ENCODE measurements at regions not wholly inside any gene's neighbourhood (a gene's known extent, or its start where the extent isn't known, plus 50 kb on each side); places are given as distances from the start of the nearest gene placed in this dataset.
"Not testable (repeated sequence)": the region's sequence is repeated elsewhere in the genome, so short reads cannot be mapped to it uniquely, and the experiment has no call there.

- not testable (repeated sequence) for DNase-seq
Measured at GRCh38 chr10:91003379-91003778, 82.5 kb upstream of the ANKRD1 start.

- DNase-seq: not testable (repeated sequence)
Measured at GRCh38 chr10:91005276-91005675, 84.4 kb upstream of the ANKRD1 start.

- peak; percentile 11 for DNase-seq
Measured at GRCh38 chr10:91006001-91006751, 85.3 kb upstream of the ANKRD1 start.

GRCh38 chr10:91006752-91007346, 86.0 kb upstream of the ANKRD1 start:
- DNase-seq: no peak

GRCh38 chr10:91007655-91008054, 86.8 kb upstream of the ANKRD1 start:
- DNase-seq: no peak

GRCh38 chr10:91009121-91009520, 88.2 kb upstream of the ANKRD1 start:
- DNase-seq: no peak

GRCh38 chr10:91010952-91011351, 90.1 kb upstream of the ANKRD1 start:
- no peak for DNase-seq

- no peak for DNase-seq
Measured at GRCh38 chr10:91012502-91012901, 91.6 kb upstream of the ANKRD1 start.

GRCh38 chr10:91013985-91014384, 93.1 kb upstream of the ANKRD1 start:
- no peak for DNase-seq

- no peak for DNase-seq
Measured at GRCh38 chr10:91017198-91017597, 96.3 kb upstream of the ANKRD1 start.

- DNase-seq: no peak
Measured at GRCh38 chr10:91021901-91022300, 101.0 kb upstream of the ANKRD1 start.

GRCh38 chr10:91022390-91022789, 101.5 kb upstream of the ANKRD1 start:
- DNase-seq: no peak

- peak; percentile 59 for DNase-seq
Measured at GRCh38 chr10:91022924-91023699, 102.2 kb upstream of the ANKRD1 start.

- DNase-seq: no peak
Measured at GRCh38 chr10:91023700-91024398, 103.0 kb upstream of the ANKRD1 start.

GRCh38 chr10:91024541-91024940, 103.7 kb upstream of the ANKRD1 start:
- no peak for DNase-seq

- no peak for DNase-seq
Measured at GRCh38 chr10:91032611-91033206, 111.8 kb upstream of the ANKRD1 start.

GRCh38 chr10:91033324-91033950, 112.5 kb upstream of the ANKRD1 start:
- DNase-seq: no peak

- no peak for DNase-seq
Measured at GRCh38 chr10:91034042-91034441, 113.2 kb upstream of the ANKRD1 start.

- DNase-seq: no peak
Measured at GRCh38 chr10:91034494-91035159, 113.7 kb upstream of the ANKRD1 start.

GRCh38 chr10:91035650-91036292, 114.9 kb upstream of the ANKRD1 start:
- DNase-seq: no peak
